GM21576 (cell line): ENCODE measurements at regions not wholly inside any gene's neighbourhood (a gene's known extent, or its start where the extent isn't known, plus 50 kb on each side); places are given as distances from the start of the nearest gene placed in this dataset.

Experiments used
- ATAC-seq: cut with Tn5 transposase; IDR thresholded peaks from one replicate; pipeline ENCODE4 v1.9.1; 2021; ENCODE audit warnings: mild to moderate bottlenecking, moderate library complexity; ENCODE audit not compliant: unreplicated experiment

DNA sequence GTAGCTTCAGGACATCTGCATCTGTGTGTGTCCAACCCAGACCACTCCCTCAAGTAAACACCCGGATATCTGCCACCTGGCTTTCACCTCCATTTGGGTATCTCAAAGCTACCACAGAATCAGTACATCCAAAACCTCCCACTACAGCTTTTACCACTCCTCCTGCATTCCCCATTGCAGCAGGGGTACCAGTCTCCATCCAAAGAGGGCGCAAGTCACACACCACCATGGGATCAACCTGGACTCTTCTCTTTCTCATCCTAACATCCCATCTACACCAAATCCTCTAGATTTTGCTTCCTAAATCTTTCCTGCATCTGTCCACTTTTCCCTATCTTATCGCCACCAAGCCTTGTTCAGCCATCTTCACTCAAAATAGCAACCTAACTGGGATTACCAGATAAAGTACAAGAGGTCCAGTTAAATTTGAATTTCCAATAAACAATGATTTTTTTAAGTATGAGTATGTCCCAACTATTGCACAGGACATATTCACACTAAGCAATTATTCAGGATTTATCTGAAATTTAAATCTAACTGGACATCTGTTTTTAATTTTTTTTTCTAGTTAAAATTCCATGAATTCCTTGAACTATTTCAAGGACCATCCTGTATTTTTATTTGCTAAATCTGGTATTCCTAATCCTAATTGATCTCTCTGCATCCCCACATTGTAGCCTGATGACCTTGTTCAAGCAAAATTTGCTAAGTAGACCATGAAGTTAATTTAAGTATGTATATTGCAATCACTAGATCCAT is 164.3 kb upstream of the MLN start:
- no peak for ATAC-seq

DNA sequence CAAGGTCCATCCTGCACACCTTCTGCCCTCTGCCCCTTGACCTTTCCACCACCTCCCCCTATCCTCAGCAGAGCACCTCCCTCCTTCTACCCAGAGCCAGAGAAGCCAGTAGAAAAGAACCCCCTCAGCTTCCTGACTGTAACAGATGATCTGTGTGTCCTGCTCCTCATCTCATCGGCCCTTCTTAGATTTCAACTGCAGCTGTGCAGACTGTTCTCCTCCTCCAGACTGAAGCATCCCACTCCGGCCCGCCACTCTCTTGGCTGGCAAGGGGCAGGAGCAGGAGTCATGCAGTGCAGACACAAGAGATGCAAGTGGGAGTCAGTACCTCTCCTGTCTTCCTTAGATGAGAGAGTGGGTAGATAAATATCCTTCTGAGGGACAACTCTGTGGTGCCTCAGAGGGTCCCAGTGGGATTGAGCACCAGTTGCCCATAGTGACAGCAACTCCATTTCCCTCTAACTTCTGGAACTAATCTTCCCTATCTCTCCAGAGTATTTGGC is 163.5 kb upstream of the MLN start:
- no peak for ATAC-seq

DNA sequence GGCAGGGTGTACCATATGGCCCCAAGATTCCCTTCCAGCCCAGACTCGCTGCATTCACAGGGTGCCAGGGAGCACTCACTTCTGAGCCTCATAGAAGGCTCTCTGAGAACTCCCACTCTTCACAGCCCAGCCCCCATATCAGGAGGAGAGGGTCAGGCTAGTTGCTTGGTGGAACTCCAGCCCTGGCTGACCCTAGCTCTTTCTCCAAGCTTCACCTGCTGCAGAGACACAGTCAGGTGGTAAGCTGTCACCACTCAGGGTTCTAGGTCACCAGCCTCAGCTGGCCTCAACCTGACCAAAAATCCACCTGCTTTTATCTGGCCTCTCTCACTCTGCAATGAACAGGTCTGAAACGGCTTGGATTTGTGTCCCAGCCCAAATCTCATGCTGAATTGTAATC is 162.7 kb upstream of the MLN start:
- ATAC-seq = no peak

GRCh38 chr6:33965766-33966165 is 162.0 kb upstream of the MLN start:
- ATAC-seq = no peak

DNA sequence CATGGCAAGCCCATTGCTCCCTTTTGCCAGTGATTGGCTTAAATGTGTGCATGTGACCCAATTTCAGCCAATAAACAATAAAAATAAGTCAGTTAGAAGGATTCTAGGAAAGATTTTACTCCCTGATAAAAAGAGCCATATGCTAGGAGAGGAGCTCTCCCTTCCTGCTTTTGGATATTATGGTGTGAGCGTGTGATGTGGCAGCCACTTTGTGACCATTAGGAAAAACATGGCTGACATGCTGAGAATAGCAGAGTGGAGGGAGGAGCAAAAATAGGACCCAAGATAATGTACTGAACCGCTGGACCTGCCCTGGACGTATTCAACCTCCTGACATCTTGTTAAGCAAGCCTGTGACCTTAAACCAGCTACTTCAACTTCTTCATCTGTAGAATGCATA is 160.6 kb upstream of the MLN start:
- ATAC-seq = no peak

DNA sequence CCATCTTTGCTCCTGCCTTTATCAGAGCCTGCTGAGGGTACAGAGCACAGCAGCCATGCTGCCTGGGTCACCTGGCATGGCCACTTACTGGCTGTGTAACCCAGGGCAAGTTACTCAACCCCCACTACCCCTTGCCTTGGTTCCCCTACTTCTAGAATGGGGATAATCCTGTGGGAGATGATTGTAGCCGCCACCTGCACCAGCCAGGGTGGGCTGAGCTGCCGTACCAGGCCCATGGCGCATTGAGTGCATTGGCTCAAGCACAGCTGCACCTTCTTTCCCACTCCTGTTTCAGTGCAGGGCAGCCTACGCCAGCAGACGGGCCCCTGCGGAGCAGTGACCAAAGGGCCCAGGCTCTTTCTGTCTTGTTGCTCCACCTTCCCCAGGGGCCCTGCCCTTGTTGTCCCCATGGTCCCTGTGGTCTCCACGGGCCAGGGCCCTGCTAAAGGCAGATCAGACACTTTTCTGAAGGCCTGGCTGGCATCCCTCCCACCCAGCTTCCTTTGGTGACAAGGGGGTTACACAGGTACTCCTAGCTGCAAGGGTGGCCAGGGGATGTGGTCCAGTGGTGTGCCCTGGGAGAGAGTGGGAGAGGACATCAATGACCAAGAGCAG is 159.4 kb upstream of the MLN start:
- no peak for ATAC-seq

DNA sequence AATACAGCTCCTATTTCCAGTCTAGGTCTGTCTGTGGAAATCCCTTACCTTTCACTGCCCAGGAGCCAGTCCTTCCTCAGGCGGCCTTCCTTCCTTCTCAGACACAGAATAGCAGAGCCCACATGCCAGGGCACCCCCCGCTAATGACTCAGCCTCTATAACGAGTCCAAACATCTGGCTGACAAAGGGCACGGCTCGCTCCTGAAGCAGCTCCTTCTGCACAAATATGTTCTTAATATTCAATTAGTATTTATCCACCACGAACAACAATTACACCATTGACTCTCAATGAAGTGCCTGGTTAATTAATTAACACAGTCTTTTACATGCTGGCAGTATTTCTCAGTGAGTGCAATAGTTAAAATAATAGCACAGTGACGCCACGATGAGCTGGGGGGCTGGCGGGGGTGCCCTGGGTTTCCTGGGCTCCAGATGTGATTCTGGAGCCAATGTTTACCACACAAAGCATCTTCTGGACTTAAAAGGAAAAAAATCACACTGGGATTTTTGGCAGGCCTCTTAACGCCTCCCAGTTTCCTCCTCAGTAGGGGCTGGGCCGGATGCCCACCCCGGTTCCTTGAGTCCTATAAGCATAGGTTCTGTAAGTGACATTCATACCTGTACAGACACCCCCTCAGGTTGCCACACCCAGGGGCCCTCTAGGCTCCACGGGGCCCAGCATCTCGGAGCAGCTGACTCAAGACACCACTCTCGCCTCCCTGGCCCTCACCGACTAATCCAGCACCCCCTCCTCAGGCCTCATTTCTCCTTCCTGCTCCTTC is 158.6 kb upstream of the MLN start:
- no peak for ATAC-seq

- no peak for ATAC-seq
These were observed 157.9 kb upstream of the MLN start for GRCh38 chr6:33961691-33962090.

DNA sequence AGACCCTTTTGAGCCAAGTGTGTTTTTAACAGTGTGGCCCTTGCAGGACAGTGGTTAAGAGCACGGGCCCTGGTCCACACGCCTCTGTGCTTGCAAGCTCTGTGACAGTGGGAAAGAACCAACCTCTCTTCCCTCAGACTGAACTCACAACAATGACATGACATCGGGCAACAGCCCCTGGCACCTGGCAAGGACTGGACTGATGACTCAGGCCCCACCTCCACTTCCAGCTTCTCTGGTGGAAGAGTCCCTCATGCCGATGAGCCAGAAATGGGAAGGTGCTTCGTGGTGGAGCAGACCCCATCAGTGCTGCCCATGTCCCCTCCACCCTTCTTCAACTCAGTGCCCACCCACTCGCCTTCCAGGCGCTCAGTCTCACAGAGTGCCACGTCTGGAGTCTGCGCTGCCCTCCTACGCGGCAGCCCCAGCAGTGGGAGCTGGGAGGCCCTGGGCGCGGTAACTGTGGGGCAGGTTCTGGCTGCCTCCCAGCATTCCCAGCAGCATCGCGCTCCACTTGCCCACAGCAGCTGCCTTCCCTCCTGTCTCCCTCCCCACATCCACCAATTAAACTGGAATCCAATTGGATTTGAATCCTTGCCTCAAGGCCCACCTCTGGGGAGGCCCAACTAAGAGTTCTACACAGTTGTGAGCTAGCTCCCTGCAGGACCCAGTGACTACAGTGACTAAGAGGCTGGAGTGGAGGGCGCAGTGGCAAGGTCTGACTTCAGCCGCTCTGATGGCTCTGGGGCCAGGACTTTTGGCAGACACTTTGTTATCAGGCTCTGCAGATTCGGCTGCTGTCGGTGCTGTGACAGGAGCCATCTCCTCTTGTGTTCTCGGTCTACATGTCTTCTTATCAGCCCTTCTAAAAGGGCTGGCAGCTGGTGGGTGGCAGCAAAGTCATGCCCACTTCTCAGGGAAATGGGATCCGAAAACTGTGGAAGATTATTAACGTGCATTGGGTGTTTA is 156.8 kb upstream of the MLN start:
- no peak for ATAC-seq

- no peak for ATAC-seq
These were observed 156.0 kb upstream of the MLN start for GRCh38 chr6:33959661-33960344.

DNA sequence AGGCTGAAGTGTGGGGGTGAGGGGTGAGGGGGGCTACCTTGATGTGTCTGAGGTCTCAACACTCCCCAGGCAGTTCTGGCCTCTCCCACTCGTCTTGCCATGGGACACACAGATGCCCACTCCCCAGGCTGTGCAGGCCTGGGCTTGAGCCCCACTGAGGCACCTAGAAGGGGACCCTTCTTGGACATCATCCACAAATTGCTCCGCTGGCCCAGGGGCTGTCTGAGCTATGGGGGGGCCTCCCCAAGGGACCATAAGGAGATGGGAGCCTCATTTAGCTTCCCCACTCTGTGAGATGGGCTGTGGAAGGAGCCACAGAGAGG is 155.5 kb upstream of the MLN start:
- ATAC-seq = no peak

GRCh38 chr6:33958526-33959328 is 154.9 kb upstream of the MLN start:
- ATAC-seq = no peak

DNA sequence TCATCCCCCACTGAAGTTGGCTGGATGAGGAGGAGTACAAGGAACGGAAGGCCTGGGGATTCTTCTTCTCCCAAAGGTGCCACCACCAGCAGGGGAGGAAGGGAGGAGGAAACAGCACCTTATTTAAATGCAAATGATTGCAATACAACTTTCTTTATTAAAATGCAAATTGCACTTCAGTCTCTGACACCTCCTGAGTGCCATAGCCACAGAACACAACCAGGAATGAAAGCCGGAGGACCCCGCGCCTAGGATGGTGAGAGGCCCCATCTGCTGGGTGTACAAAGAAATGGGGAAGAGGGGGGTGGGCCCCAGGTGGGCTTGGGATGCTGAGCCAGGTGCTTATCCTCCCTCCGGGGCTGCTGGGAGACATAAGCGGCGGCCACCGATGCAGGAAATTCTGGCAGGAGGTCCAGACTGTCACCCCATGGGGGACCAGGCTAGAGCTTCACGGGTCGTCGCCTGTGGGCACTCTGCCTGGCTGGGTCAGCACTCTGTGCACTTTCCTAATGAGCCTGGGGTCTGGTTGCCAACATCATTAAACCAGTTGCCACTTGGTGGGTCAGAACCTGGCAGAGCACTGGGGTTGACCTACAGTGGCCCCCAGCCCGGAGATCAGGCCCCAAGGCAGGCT is 154.2 kb upstream of the MLN start:
- no peak for ATAC-seq

- ATAC-seq = no peak
These were observed 153.5 kb upstream of the MLN start for GRCh38 chr6:33957131-33957891.

DNA sequence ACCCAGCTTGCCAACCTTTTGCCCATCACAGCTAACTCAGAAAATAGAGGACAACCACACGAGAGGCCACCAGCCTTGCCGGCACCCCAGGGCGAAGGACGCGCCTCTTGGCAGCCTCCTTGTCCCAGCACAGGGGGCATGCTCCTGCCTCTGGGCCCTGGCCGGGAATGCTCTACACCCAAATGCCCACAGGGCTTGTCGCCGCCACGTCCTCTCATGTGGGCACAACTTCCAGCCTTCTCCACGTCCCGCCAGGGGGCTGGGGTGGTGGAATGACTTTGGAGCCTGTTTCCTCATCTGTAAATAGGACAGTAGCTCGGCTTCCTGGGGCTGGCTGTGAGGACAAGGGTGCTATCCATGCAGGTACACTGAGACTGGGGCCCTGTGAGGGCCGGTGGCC is 152.4 kb upstream of the MLN start:
- no peak for ATAC-seq

GRCh38 chr6:33955566-33955965 is 151.8 kb upstream of the MLN start:
- no peak for ATAC-seq

- ATAC-seq = no peak
These were observed 150.7 kb upstream of the MLN start for GRCh38 chr6:33954453-33954852.

DNA sequence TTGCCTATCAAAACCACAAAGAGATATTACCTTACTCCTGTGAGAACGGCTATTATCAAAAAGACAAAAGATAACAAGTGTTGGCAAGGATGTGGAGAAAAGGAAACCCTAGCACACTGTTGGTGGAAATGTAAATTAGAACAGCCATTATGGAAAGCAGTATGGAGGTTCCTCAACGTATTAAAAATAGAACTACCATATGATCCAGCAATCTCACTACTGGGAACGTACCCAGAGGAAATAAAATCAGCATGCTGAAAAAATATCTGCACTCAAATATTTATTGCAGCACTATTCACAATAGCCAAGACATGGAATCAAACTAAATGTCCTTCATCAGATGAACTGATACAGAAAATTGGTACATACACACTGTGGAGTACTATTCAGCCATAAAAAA is 149.4 kb upstream of the MLN start:
- ATAC-seq = no peak
